Astrocyte (in vitro differentiated cells and primary cell): ENCODE measurements at regions not wholly inside any gene's neighbourhood (a gene's known extent, or its start where the extent isn't known, plus 50 kb on each side); places are given as distances from the start of the nearest gene placed in this dataset.

Source experiments
- CTCF ChIP-seq: IDR thresholded peaks from 2 replicates; pipeline ENCODE4 v1.5.1; 2011; ENCODE audit warnings: low read depth, mild to moderate bottlenecking, inconsistent platforms, low read length, moderate library complexity; ENCODE audit not compliant: insufficient read depth
- EZH2 ChIP-seq: IDR thresholded peaks from 2 replicates; pipeline ENCODE4 v1.6.1; 2012; ENCODE audit warnings: mild to moderate bottlenecking, low read length, inconsistent platforms; ENCODE audit not compliant: insufficient read depth

GRCh38 chrX:40440866-40441265 lies 139.9 kb upstream of the ATP6AP2 start:
- TF ChIP-seq CTCF (no peak), EZH2 (no peak)
